ENCODE measurements at regions not wholly inside any gene's neighbourhood (a gene's known extent, or its start where the extent isn't known, plus 50 kb on each side); places are given as distances from the start of the nearest gene placed in this dataset.

DNA sequence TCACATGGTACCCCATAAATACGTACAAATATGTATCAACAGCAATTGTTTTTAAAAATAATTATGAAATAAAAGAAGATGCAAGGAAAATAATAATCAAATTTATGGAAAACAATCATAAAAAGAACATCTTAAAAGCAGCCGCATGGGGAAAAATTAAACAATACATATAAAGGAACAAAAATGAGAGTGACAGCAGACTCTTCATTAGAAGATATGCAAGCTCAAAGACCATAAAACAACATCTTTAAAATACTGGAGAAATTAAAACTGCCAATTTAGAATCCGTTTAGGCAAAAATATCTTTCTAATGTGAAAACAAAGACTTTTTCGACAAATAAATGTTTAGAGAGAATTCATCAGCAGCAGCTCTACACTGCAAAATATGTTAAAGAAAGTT, 190.6 kb upstream of the C11orf58 start:
- TF ChIP-seq, protein P1, sequence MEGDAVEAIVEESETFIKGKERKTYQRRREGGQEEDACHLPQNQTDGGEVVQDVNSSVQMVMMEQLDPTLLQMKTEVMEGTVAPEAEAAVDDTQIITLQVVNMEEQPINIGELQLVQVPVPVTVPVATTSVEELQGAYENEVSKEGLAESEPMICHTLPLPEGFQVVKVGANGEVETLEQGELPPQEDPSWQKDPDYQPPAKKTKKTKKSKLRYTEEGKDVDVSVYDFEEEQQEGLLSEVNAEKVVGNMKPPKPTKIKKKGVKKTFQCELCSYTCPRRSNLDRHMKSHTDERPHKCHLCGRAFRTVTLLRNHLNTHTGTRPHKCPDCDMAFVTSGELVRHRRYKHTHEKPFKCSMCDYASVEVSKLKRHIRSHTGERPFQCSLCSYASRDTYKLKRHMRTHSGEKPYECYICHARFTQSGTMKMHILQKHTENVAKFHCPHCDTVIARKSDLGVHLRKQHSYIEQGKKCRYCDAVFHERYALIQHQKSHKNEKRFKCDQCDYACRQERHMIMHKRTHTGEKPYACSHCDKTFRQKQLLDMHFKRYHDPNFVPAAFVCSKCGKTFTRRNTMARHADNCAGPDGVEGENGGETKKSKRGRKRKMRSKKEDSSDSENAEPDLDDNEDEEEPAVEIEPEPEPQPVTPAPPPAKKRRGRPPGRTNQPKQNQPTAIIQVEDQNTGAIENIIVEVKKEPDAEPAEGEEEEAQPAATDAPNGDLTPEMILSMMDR (IDR thresholded peaks at IDR 0.05), result no peak
- TF ChIP-seq POLR2A (IDR thresholded peaks at IDR 0.05), result no peak
